Choroid plexus epithelial cell (primary cell): ENCODE measurements at regions not wholly inside any gene's neighbourhood (a gene's known extent, or its start where the extent isn't known, plus 50 kb on each side); places are given as distances from the start of the nearest gene placed in this dataset.

ENCODE experiments used
- DNase-seq: peaks from one replicate; pipeline ENCODE4 v3.0.0-alpha.2; 2010; ENCODE audit warnings: low read depth
- H3K4me3 ChIP-seq: 2 replicates; pipeline ENCODE4 v1.5.1; 2011; ENCODE audit warnings: low read depth, mild to moderate bottlenecking, control low read depth, low read length, moderate library complexity
- TF ChIP-seq, protein P1 (sequence below): conservative IDR thresholded peaks from 2 replicates; pipeline ENCODE4 v1.5.1; 2011; ENCODE audit warnings: low read depth, mild to moderate bottlenecking, control low read depth, inconsistent platforms, low read length, moderate library complexity

DNA sequence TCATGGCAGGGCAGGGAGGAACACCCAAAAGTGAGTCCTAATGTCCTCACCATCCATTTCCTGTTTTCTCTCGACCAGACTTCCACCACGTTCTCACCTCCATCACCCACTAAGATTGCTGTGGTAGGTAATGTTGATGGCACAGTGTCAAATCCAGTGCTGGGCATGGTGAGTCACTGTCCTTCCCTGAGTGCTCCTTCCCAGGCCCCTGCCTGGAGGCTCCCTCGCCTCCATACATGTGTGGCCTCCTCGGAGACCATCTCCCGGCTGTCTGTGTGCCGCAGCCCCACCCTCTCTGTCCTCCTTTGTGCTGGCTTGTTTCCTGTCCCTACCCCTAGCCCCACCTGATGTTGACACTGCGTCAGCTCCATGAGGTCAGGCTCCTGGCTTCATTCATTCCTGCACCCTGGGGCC is 177.5 kb downstream of the SYK start:
- H3K4me3 ChIP-seq: no peak overlapping the region
- TF ChIP-seq, protein P1, sequence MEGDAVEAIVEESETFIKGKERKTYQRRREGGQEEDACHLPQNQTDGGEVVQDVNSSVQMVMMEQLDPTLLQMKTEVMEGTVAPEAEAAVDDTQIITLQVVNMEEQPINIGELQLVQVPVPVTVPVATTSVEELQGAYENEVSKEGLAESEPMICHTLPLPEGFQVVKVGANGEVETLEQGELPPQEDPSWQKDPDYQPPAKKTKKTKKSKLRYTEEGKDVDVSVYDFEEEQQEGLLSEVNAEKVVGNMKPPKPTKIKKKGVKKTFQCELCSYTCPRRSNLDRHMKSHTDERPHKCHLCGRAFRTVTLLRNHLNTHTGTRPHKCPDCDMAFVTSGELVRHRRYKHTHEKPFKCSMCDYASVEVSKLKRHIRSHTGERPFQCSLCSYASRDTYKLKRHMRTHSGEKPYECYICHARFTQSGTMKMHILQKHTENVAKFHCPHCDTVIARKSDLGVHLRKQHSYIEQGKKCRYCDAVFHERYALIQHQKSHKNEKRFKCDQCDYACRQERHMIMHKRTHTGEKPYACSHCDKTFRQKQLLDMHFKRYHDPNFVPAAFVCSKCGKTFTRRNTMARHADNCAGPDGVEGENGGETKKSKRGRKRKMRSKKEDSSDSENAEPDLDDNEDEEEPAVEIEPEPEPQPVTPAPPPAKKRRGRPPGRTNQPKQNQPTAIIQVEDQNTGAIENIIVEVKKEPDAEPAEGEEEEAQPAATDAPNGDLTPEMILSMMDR: no peak
- no peak for DNase-seq

- DNase-seq: no peak
- H3K4me3 ChIP-seq: no peak overlapping the region
- TF ChIP-seq, protein P1: no peak
Observed at GRCh38 chr9:90979639-90980038, 178.0 kb downstream of the SYK start.

DNA sequence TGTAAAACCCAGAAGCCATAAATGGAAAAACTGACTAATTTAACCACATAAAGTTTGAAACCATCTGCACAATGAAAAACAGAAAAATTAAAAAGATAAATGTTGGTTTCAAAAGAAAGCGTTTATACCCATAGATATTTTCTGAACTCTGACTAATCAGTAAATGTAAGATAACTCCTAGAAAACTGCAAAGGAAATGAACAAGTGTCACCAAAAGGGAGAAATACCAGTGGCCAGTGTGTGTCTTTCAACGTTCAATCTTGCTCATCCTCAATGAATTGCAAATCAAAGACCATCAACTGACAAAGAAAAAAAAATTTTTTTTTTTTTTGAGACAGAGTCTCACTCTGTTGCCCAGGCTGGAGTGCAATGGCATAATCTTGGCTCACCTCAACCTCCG is 180.1 kb downstream of the SYK start:
- TF ChIP-seq, protein P1: no peak
- no peak overlapping the region for H3K4me3 ChIP-seq
- DNase-seq: no peak

GRCh38 chr9:90983394-90983793 is 181.8 kb downstream of the SYK start:
- H3K4me3 ChIP-seq: no peak overlapping the region
- DNase-seq: no peak
- TF ChIP-seq, protein P1: no peak

GRCh38 chr9:90985631-90986030 is 184.0 kb downstream of the SYK start:
- TF ChIP-seq, protein P1: no peak
- DNase-seq: no peak

GRCh38 chr9:90986161-90986560 is 184.5 kb downstream of the SYK start:
- no peak for DNase-seq
- no peak overlapping the region for H3K4me3 ChIP-seq
- TF ChIP-seq, protein P1: no peak

More at GRCh38 chr9:90985631-90986030, 184.0 kb downstream of the SYK start:
- no peak overlapping the region for H3K4me3 ChIP-seq

GRCh38 chr9:90987566-90987965 is 185.9 kb downstream of the SYK start:
- TF ChIP-seq, protein P1: no peak
- DNase-seq: no peak
- H3K4me3 ChIP-seq: no peak overlapping the region
